Urothelium cell line (cell line): ENCODE measurements at regions not wholly inside any gene's neighbourhood (a gene's known extent, or its start where the extent isn't known, plus 50 kb on each side); places are given as distances from the start of the nearest gene placed in this dataset.

Experiments
- DNase-seq: peaks from one replicate; pipeline ENCODE4 v3.0.0; 2011; ENCODE audit warnings: low spot score, mixed read lengths
- FAIRE-seq: peaks from 2 replicates; lab custom pipeline; 2011; peaks lifted over from hg19 to GRCh38; lab: Jason Lieb, UNC

DNA sequence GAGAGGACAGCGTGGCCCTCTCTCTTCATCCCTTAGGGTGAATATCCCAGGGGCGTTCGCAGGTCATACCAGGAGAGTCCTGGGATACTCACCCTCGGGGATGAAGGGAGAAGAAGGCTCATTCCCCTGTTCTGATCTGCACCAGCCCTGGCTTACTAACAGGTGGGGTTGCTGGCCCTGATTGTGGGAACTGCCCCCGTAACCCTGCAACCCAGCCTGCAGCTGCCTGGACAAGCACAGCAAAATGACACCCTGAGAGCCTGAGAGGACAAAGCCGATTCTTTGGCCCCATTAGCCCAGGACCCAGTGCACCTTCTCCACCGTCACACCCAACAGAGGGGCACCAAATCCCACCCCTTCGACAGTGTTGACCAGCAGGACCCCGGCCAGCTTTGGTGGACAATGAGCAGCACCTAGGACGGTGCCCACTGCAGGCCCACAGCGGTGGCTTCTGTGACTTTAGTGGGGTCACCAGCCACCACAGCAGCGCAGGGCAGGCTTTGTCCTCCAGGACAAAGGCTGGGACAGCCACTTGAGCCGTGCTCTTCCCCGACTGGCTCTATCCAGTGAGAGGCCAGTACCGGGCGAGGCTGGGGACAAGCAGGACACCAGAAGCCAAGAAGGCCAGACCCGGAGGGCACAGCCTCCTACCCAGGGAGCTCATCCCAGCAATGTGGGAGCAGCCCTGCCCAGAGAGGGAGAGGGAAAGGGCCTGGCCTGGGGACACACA, 98.5 kb upstream of the RTL6 start:
- DNase-seq (no peak), FAIRE-seq (no peak)

DNA sequence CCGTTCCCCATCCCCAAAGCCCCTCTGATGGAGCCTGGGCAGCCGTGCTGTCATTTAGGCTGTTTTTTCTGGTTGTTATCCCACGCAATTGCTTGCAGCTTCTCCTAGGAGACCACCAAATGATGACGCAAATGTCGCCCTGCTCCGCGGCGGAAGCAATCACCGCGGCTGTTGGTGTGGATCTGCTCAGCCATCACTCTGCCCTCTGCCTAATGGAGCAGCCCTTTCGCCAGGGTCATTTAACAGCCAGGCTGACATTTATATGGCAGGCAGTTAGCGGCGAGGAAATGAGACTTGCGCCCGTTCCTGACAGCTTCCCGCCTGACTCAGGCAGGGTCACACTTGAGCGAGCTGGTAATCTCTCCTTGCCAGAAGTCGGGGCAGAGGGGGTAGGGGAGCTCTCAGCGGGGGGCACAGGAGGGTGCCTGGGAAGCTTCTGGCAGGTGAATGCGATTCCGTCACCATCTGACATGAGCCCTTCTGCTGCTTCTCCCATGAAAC, 97.9 kb upstream of the RTL6 start:
- FAIRE-seq (peak; percentile 75), DNase-seq (no peak)

DNA sequence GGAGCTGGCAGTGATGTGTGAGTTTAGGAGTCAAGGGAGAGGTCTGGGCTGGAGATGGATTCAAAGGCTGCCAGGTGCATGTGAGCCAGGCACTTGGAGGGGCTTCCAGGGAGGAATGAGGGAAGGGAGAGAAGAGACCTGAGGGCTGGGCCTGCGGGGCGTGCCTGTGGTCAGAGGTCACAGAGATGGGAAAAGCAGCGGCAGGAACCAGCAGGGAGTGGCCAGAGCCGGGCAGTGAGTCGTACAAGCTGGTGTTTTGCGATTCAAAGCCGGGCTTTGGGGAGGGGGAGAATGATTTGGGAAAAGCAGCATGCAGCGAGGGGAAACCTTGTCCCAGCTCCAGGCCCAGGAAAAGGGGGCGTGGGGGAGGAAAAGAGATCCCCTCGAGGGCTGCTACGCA, 96.9 kb upstream of the RTL6 start:
- DNase-seq (no peak), FAIRE-seq (no peak)

DNA sequence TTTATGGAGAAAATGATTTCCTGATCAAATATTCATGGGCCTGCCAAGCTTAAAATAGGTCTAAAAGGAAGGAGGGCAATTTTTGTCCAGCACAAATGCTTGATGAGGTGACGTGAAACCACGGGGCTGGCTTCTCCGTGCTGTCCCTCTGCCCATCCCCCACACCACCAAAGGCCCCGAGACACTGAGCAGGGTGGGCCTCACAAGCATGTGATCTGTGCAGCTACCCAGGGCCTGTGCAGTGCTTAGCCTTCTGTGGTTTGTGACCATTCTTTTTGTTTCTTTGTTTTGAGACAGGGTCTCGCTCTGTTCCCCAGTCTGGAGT, 94.8 kb upstream of the RTL6 start:
- no peak for DNase-seq
- FAIRE-seq, result peak; percentile 56

GRCh38 chr22:44592126-44592823, 94.2 kb upstream of the RTL6 start:
- FAIRE-seq, result no peak
- DNase-seq, result no peak

DNA sequence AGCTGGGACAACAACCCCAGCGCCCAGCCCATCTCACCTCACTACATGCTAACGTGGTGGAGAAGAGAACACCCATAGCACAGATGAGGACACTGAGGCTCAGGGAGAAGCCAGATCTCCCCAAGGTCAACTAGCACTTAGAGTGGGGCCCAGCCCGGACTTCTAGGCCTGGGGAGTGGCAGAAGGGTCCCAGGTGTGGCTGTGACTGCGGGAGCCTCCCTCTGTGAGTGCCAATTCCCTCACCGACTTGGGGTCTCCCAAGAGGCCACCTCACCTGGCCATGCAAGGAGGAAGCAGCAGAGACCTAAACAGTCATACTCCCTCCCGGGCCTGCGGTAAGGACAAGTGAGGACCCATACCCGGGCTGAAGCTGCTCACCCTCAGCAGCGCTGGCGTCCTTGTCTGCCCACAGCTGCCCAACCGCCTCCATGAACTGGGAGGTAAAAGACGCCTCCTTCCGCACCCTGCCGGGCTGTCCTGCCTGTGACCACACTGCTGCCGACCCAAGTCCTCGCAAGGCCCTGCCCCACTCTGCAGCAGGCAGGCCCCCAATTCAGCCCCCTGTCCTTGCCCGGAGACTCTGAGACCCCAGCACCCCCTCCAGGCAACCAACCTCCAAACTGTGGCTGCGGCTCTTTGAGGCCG, 93.2 kb upstream of the RTL6 start:
- FAIRE-seq (no peak), DNase-seq (no peak)

DNA sequence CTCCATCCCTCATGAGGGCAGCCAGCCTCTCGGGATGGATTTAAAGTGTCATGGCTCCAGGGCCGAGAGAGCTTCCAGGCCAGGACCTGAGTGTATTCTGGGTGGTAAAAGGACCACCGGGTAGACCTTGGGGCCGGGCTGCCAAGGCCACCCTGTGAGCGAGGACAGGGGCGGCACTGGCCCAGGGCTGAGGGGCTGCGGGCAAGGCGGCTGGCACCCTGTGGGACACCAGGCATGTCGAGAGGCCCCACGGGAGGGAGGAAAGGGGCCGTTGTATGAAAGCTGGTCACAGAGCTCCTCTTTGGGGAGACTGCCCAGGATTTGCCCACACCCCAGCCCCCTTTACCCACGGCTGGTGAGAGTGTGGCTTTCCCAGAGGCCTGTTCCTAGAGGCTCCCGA, 92.3 kb upstream of the RTL6 start:
- FAIRE-seq, result no peak
- DNase-seq, result no peak

- FAIRE-seq, result no peak
- DNase-seq, result no peak
Observed at GRCh38 chr22:44589831-44590230, 91.8 kb upstream of the RTL6 start.

- no peak for DNase-seq
- FAIRE-seq, result no peak
Observed at GRCh38 chr22:44588348-44588747, 90.3 kb upstream of the RTL6 start.

DNA sequence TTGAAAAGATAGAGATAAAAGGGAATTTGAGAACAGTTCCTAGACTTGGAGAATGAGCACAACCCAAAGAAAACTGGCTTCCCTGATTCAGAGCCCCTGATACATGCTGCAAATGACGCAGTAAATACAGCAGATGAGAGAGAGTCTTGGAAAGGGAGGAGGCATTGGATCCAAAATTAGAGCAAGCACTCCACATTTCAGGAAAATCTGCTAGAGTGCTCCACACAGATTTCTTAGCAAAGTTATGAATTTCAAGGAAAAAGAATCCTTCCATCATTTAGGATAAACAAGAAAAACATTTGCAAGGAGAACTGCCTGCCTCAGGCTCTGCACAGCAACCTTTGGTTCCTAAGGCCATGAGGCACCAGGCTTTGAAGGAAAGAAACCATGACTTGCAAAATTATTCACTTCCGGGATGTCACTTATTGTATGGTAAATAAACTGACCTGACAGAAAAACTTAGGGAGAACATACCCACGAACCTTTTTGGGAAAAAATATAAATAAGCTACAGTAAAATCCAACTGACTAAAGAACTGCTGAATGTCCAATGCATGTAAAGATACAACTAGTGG, 89.8 kb upstream of the RTL6 start:
- FAIRE-seq, result no peak
- DNase-seq, result no peak

DNA sequence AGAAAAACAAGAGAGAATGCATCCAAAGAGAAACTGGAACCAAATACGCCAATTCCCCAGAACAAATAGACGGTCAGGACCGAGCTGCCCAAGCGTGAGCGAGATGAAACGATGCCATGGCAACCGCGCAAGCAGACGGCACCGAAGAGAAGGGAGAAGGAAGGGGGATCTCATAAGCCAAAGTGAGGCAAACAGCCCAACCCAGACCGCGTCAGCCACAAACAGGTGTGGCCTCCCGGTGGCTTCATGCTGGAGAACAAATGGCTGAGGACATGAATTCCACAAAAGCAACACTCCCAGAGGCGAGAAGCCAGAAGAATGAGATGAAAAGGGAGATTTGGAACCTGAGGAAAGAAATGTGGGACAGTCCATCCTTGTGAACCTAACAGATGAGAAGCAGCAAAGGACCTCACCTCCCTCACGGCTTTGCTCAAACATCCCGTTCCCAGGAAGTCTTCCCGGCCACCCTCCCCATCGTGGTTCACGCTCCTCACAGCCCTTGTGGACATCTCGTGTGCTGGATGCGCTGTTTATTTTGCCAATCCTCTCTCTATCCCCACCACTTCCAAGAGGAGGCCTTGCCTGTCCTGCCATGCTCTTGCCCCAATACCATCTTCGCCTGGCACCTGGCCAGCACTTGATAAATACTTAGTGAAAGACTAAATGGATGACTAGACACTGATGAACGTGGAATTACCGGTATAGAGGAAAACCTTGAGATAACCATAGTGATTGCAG, 89.1 kb upstream of the RTL6 start:
- FAIRE-seq, result no peak
- DNase-seq, result no peak

GRCh38 chr22:44586351-44586990, 88.4 kb upstream of the RTL6 start:
- DNase-seq (no peak), FAIRE-seq (no peak)

DNA sequence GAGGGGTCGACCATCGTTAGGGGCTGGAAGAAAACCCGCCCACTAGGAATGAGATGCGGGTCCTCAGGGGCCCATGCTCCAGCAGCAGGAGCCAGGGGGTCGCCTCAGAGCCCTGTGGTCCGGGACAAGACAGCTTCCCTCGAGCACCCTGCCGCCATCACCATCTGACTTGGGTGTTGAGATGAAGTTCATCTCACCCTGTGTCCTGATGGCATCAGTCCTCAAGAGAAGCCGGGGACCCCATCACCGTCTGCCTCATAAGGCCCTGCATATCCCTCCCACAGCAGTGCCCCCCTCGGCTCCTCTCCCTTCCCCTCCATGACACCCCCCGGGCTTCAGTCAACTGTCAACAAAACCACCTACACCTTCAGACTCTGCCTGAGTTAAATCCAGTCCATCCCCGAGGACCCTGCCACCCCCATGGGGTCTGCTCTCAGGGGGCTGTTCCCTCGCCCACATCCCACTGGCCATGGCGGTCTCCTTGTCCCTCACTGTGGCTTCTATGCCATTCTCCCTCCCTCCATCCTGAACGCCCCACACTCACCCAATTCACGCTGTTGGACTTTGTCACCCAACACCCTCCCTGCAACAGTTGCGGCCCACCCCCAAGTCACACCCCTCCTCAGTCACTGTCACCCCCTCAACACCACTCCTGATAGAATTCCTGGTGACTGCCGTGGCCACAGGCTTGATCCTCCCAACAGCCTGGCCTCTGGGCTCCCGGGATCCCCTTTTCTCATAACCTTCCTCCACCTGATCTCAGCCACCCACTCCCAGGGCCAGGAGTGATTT, 87.7 kb upstream of the RTL6 start:
- DNase-seq, result no peak
- FAIRE-seq, result no peak

GRCh38 chr22:44584256-44584902, 86.3 kb upstream of the RTL6 start:
- DNase-seq, result no peak
- FAIRE-seq, result no peak

DNA sequence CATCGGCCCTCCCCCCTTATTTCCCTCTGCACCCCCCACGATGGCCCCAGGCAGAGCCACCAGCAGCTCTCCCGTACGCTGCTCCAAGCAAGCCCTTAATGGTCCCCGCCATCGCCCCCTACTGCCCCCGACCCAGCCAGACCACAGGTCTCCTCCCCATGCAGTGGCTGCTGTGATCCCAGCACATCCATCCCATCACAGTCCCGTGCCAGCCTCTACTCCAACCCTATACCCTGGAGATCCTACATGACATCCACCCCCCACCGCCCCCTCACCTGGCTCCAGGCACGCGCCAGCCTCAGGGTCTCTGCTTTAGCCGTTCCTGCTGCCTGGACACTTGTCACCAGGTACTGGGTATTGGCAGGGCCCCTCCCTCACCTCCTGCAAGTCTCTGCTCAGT, 85.8 kb upstream of the RTL6 start:
- DNase-seq, result no peak
- no peak for FAIRE-seq

- DNase-seq, result peak; percentile 30
Observed at GRCh38 chr22:44583061-44583760, 85.2 kb upstream of the RTL6 start.

DNA sequence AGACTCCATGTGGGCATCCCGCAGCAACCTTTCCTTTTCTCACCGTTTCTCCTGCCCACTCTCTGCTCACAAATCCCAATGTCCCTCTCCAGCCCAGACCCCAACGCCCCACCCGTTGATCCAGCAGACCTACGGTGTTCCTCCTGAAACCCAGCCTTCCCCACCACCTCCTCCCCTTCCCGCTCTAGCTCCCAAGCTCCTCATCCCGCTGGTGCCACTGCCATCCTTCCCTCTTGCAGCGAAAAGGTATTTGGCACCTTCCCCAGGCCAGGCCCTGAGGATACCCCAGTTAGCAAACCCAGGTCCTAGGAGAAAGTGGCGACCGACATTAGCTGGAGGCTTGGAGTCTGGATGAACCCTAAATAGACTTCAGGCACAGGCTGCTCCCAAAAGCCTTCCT, 84.0 kb upstream of the RTL6 start:
- no peak for FAIRE-seq
- DNase-seq, result no peak

More at GRCh38 chr22:44583061-44583760, 85.2 kb upstream of the RTL6 start:
- FAIRE-seq, result no peak

GRCh38 chr22:44581096-44581435, 83.0 kb upstream of the RTL6 start:
- DNase-seq, result no peak
- FAIRE-seq, result no peak
